ENCODE measurements at regions not wholly inside any gene's neighbourhood (a gene's known extent, or its start where the extent isn't known, plus 50 kb on each side); places are given as distances from the start of the nearest gene placed in this dataset.

DNA sequence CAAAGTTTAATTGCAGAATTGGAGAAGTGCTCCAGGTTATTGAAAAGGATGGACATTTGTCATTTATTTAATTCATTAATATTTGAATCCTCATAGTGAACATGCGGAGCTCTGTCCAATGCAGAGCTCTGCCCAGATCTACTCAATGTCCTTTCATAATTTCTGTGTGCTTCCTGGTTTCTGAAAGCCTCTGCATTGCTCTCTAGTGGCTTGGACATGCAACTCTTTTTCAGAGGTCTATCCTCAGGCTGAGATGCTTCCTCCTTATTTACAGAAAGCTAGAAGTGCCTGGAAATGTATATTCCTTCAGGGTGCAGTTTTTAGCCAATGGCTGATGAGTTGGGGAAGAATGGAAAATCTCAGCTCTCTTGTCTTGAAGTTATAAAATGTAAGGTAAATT lies 786.1 kb upstream of the AADAT start:
- no peaks in the 10 kb centered on the region for H3K9me2 ChIP-seq (replicated peaks; ENCODE audit: low read length)

DNA sequence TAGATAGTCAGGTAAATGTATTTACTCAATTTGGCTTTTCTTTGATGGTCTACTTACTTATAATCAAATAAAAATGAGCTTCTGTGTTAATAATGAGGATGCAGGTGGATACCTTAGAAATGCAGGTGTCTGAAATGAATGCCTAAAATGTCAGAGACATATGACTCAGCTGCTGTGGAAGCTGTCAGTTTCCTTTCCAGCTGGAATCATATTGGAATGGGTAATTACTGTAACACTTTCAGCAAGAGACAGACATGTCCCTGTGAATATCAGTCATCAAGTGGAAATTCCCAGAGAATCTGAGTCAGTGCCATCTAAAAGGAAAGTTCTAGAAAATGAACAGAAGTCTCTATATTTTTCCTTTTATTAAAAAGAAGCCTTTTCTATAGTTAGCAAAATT lies 783.0 kb upstream of the AADAT start:
- POLR2A ChIA-PET (ENCODE audit: unreplicated experiment) = no interaction called here
- H3K9ac ChIP-seq (ENCODE audit: low read length) = no peak overlapping the region
- no peaks in the 10 kb centered on the region for H3K4me1 ChIP-seq (ENCODE audit: insufficient read depth, low read length)
- DNase-seq = no peak
- H3K9me3 ChIP-seq (ENCODE audit: low read length) = no peaks in the 10 kb centered on the region
- no peak overlapping the region for H3K27ac ChIP-seq (ENCODE audit: low read length)
- H3K4me2 ChIP-seq (ENCODE audit: low read length) = no peak overlapping the region
- ATAC-seq = no peak
- no peak overlapping the region for H2AFZ ChIP-seq (ENCODE audit: low read length)
- CTCF ChIA-PET = no interaction called here
- H3F3A ChIP-seq (ENCODE audit: low read length, unreplicated experiment) = no peaks in the 10 kb centered on the region
- TF ChIP-seq EZH2phosphoT487 (IDR thresholded peaks at IDR 0.05; ENCODE audit: borderline replicate concordance, low read length) = no peak
- TF ChIP-seq, protein P1, sequence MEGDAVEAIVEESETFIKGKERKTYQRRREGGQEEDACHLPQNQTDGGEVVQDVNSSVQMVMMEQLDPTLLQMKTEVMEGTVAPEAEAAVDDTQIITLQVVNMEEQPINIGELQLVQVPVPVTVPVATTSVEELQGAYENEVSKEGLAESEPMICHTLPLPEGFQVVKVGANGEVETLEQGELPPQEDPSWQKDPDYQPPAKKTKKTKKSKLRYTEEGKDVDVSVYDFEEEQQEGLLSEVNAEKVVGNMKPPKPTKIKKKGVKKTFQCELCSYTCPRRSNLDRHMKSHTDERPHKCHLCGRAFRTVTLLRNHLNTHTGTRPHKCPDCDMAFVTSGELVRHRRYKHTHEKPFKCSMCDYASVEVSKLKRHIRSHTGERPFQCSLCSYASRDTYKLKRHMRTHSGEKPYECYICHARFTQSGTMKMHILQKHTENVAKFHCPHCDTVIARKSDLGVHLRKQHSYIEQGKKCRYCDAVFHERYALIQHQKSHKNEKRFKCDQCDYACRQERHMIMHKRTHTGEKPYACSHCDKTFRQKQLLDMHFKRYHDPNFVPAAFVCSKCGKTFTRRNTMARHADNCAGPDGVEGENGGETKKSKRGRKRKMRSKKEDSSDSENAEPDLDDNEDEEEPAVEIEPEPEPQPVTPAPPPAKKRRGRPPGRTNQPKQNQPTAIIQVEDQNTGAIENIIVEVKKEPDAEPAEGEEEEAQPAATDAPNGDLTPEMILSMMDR (conservative IDR thresholded peaks at IDR 0.05; ENCODE audit: low read depth, low read length) = no peak
- no peak for TF ChIP-seq EZH2 (IDR thresholded peaks at IDR 0.05; ENCODE audit: low read length, unreplicated experiment)
- H3K36me3 ChIP-seq (ENCODE audit: low read depth, low read length) = no peaks in the 10 kb centered on the region
- no peaks in the 10 kb centered on the region for H3K79me2 ChIP-seq (ENCODE audit: low read length)
- no TSS peak for BruUV-seq (replicated peaks)
- H3K4me3 ChIP-seq (ENCODE audit: low read length) = no peak overlapping the region
- H3K27me3 ChIP-seq (ENCODE audit: low read length) = no peaks in the 10 kb centered on the region
- intact Hi-C loops (cut with micrococcal nuclease) = no loop called here
- no peaks in the 10 kb centered on the region for H3K9me2 ChIP-seq (replicated peaks; ENCODE audit: low read length)
- H4K20me1 ChIP-seq (ENCODE audit: low read length) = no peaks in the 10 kb centered on the region

More for the DNA sequence above, 786.1 kb upstream of the AADAT start:
- CTCF ChIA-PET = no interaction called here
- Histone ChIP-seq H3K9ac (ENCODE audit: low read length) (no peak overlapping the region), H3K36me3 (ENCODE audit: low read depth, low read length) (no peaks in the 10 kb centered on the region), H3K79me2 (ENCODE audit: low read length) (no peaks in the 10 kb centered on the region), H3K9me3 (ENCODE audit: low read length) (no peaks in the 10 kb centered on the region), H4K20me1 (ENCODE audit: low read length) (no peaks in the 10 kb centered on the region), H3K4me1 (ENCODE audit: insufficient read depth, low read length) (no peaks in the 10 kb centered on the region), H3K27ac (ENCODE audit: low read length) (no peak overlapping the region), H3F3A (ENCODE audit: low read length, unreplicated experiment) (no peaks in the 10 kb centered on the region), H3K4me2 (ENCODE audit: low read length) (no peak overlapping the region), H3K27me3 (ENCODE audit: low read length) (no peaks in the 10 kb centered on the region), H2AFZ (ENCODE audit: low read length) (no peak overlapping the region), H3K4me3 (ENCODE audit: low read length) (no peak overlapping the region)
- no peak for ATAC-seq
- no peak for TF ChIP-seq EZH2 (IDR thresholded peaks at IDR 0.05; ENCODE audit: low read length, unreplicated experiment)
- TF ChIP-seq, protein P1 (conservative IDR thresholded peaks at IDR 0.05; ENCODE audit: low read depth, low read length) = peak; percentile 41; the same call in 1 of the 2 replicates
- POLR2A ChIA-PET (ENCODE audit: unreplicated experiment) = no interaction called here
- BruUV-seq (replicated peaks) = no TSS peak
- intact Hi-C loops (cut with micrococcal nuclease) = no loop called here
- DNase-seq = peak; percentile 27

DNA sequence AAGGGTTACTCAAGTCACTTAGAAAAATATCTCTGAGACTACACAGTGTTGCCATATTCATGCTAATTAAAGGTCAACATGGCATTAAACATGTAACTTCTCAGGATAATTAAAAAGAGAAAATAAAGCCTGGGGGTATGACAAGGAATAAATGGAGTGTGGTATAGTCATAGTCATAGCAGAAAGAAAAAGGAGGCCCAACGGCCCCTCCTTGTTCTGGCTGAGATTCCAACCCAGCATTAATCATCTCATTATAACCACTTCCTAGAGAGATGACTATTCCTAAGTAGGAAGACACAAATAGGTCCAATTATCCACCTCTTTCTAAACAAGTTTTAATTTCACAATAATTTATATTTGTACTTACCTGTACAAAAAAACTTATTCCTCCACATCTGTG lies 778.4 kb upstream of the AADAT start:
- no peak overlapping the region for H3K27ac ChIP-seq (ENCODE audit: low read length)

More for the DNA sequence above, 778.4 kb upstream of the AADAT start:
- no peaks in the 10 kb centered on the region for H3F3A ChIP-seq (ENCODE audit: low read length, unreplicated experiment)
- H3K4me1 ChIP-seq (ENCODE audit: insufficient read depth, low read length) = no peaks in the 10 kb centered on the region
- H2AFZ ChIP-seq (ENCODE audit: low read length) = no peak overlapping the region
- intact Hi-C loops (cut with micrococcal nuclease) = no loop called here
- H4K20me1 ChIP-seq (ENCODE audit: low read length) = no peaks in the 10 kb centered on the region
- ATAC-seq = no peak
- no TSS peak for BruUV-seq (replicated peaks)
- CTCF ChIA-PET = no interaction called here
- POLR2A ChIA-PET (ENCODE audit: unreplicated experiment) = no interaction called here
- H3K27me3 ChIP-seq (ENCODE audit: low read length) = no peaks in the 10 kb centered on the region
- DNase-seq = peak; percentile 32
- no peak overlapping the region for H3K4me2 ChIP-seq (ENCODE audit: low read length)
- H3K9ac ChIP-seq (ENCODE audit: low read length) = no peak overlapping the region
- no peak overlapping the region for H3K4me3 ChIP-seq (ENCODE audit: low read length)
- no peaks in the 10 kb centered on the region for H3K79me2 ChIP-seq (ENCODE audit: low read length)
- no peaks in the 10 kb centered on the region for H3K9me2 ChIP-seq (replicated peaks; ENCODE audit: low read length)
- no peaks in the 10 kb centered on the region for H3K9me3 ChIP-seq (ENCODE audit: low read length)
- no peaks in the 10 kb centered on the region for H3K36me3 ChIP-seq (ENCODE audit: low read depth, low read length)
- TF ChIP-seq, protein P1 (conservative IDR thresholded peaks at IDR 0.05; ENCODE audit: low read depth, low read length) = no peak
